HG02840 (cell line): ENCODE measurements at regions not wholly inside any gene's neighbourhood (a gene's known extent, or its start where the extent isn't known, plus 50 kb on each side); places are given as distances from the start of the nearest gene placed in this dataset.
"Not testable (repeated sequence)": the region's sequence is repeated elsewhere in the genome, so short reads cannot be mapped to it uniquely, and the experiment has no call there.

Experiments used
- ATAC-seq: cut with Tn5 transposase; IDR thresholded peaks from one replicate; pipeline ENCODE4 v1.9.1; 2021; ENCODE audit warnings: mild to moderate bottlenecking, moderate library complexity, moderate number of reproducible peaks; ENCODE audit not compliant: unreplicated experiment, low FRiP score

GRCh38 chr1:78240755-78241154 is 195.0 kb downstream of the GIPC2 start:
- ATAC-seq = no peak

GRCh38 chr1:78247079-78247478 is 201.3 kb downstream of the GIPC2 start:
- no peak for ATAC-seq

GRCh38 chr1:78250201-78250600 is 204.4 kb downstream of the GIPC2 start:
- no peak for ATAC-seq

- no peak for ATAC-seq
Measured at GRCh38 chr1:78254517-78254916, 208.8 kb downstream of the GIPC2 start.

- no peak for ATAC-seq
Measured at GRCh38 chr1:78255383-78255782, 209.6 kb downstream of the GIPC2 start.

GRCh38 chr1:78255846-78256245 is 210.1 kb downstream of the GIPC2 start:
- ATAC-seq = no peak

GRCh38 chr1:78263459-78263858 is 217.7 kb downstream of the GIPC2 start:
- ATAC-seq = no peak

GRCh38 chr1:78263946-78264345 is 218.2 kb downstream of the GIPC2 start:
- ATAC-seq = no peak

- ATAC-seq = no peak
Measured at GRCh38 chr1:78267513-78268218, 221.9 kb downstream of the GIPC2 start.

- ATAC-seq = no peak
Measured at GRCh38 chr1:78269591-78269990, 221.2 kb upstream of the PTGFR start.

- ATAC-seq = not testable (repeated sequence)
Measured at GRCh38 chr1:78271423-78271822, 219.4 kb upstream of the PTGFR start.

GRCh38 chr1:78274814-78275213 is 216.0 kb upstream of the PTGFR start:
- ATAC-seq = no peak

GRCh38 chr1:78275456-78275855 is 215.3 kb upstream of the PTGFR start:
- no peak for ATAC-seq

GRCh38 chr1:78275906-78276685 is 214.7 kb upstream of the PTGFR start:
- ATAC-seq = no peak

GRCh38 chr1:78277253-78277652 is 213.5 kb upstream of the PTGFR start:
- ATAC-seq = no peak

- no peak for ATAC-seq
Measured at GRCh38 chr1:78279051-78279450, 211.7 kb upstream of the PTGFR start.

GRCh38 chr1:78280626-78281025 is 210.1 kb upstream of the PTGFR start:
- ATAC-seq = no peak

GRCh38 chr1:78281580-78281979 is 209.2 kb upstream of the PTGFR start:
- no peak for ATAC-seq

GRCh38 chr1:78283691-78284090 is 207.1 kb upstream of the PTGFR start:
- no peak for ATAC-seq

- ATAC-seq = no peak
Measured at GRCh38 chr1:78284354-78284753, 206.4 kb upstream of the PTGFR start.

GRCh38 chr1:78286686-78287085 is 204.1 kb upstream of the PTGFR start:
- ATAC-seq = no peak

GRCh38 chr1:78289603-78290002 is 201.2 kb upstream of the PTGFR start:
- no peak for ATAC-seq
